Heart right ventricle (tissue), 16 donors: ENCODE measurements at regions not wholly inside any gene's neighbourhood (a gene's known extent, or its start where the extent isn't known, plus 50 kb on each side); places are given as distances from the start of the nearest gene placed in this dataset.

ENCODE experiments used
- ATAC-seq, 8 donors: fragments of 200-7000 bp; cut with Tn5 transposase; one replicate each; pipeline ENCODE4 v1.9.1; 2020; ENCODE audit warnings: mild to moderate bottlenecking in 8 of 8, moderate library complexity in 8 of 8, moderate number of reproducible peaks in 1 of 8
- DNase-seq, 2 donors: peaks; one replicate each; pipeline ENCODE4 v3.0.0-alpha.2; 2020
- H3K27ac ChIP-seq, 10 donors: fragments of 200-600 bp; sonication (generic) in 2 of 10; one replicate each; pipeline versions ENCODE4 v1.5.0 to v1.8.0; 2020 to 2022; ENCODE audit warnings: mild to moderate bottlenecking in 3 of 10
- H3K27me3 ChIP-seq, 7 donors: fragments of 200-600 bp; one replicate each; pipeline ENCODE4 v1.8.0; 2021 to 2022; ENCODE audit warnings: mild to moderate bottlenecking in 2 of 7
- H3K36me3 ChIP-seq, 9 donors: fragments of 200-600 bp; sonication (generic) in 1 of 9; one replicate each; pipeline versions ENCODE4 v1.5.0 to v1.8.0; 2020 to 2022; ENCODE audit warnings: mild to moderate bottlenecking in 2 of 9
- H3K4me1 ChIP-seq, 9 donors: fragments of 200-600 bp; sonication (generic) in 1 of 9; one replicate each; pipeline versions ENCODE4 v1.5.0 to v1.8.0; 2020 to 2022; ENCODE audit warnings: mild to moderate bottlenecking in 4 of 9
- H3K4me3 ChIP-seq, 10 donors: fragments of 200-600 bp; sonication (generic) in 2 of 10; one replicate each; pipeline versions ENCODE4 v1.5.0 to v1.8.0; 2020 to 2022; ENCODE audit warnings: mild to moderate bottlenecking in 7 of 10, moderate library complexity in 2 of 10
- H3K9me3 ChIP-seq, 11 donors: fragments of 200-600 bp in 10 of 11; sonication (generic) in 2 of 11; one replicate each; pipeline versions ENCODE4 v1.5.0 to v1.8.0; 2013 to 2022; ENCODE audit warnings: mild to moderate bottlenecking in 2 of 11, control low read depth in 1 of 11, moderate library complexity in 1 of 11
- WGBS, 2 donors: extraction: QIAGEN DNeasy Blood & Tissue Kit; methylation state at CpG; one replicate each; pipeline ENCODE4 v1.1.7; 2013; ENCODE audit warnings: inconsistent platforms in 1 of 2; 5-methylcytosine and 5-hydroxymethylcytosine counted together
- intact Hi-C, 10 donors: fragments of 100-400 bp; cut with DNase I; formaldehyde crosslinking; loops; one replicate each; pipeline versions ENCODE4 v1.11.1 to v1.14.2; 2022
- TF ChIP-seq, protein P1 (sequence below), 9 donors: fragments of 200-600 bp; sonication (generic) in 2 of 9; IDR thresholded peaks; one replicate each; pipeline versions ENCODE4 v1.5.0 to v1.8.0; 2021 to 2022; ENCODE audit warnings: antibody characterized with exemption in 9 of 9, mild to moderate bottlenecking in 5 of 9, moderate library complexity in 1 of 9
- donor health status: Arrhythmogenic right ventricular cardiomyopathy.
- donor health status: ischemic (EF 13 %, LVEDD 7.1; RV severe dilation, severe dysfunction).
- donor health status: healthy with polysubstance abuse.
- donor health status: DM: no; HTN: yes; CAD: no.
- donor health status: DM: no; HTN: no; CAD: no.
- donor health status: ischemic (EF 25% LVEDD 6.9; RV normal size, moderate dysfunction).
- donor health status: ischemic (EF 25% LVEDD 5.7; RV mildly dilated, moderate dysfunction).
- donor health status: healthy.
- donor health status: DM: yes; HTN: yes; CAD: no.
- donor health status: Ischemic cardiomyopathy.
- donor health status: ischemic (EF 35%, LVEDD 5.7; RV mildly dilated, moderate dysfunction).
- donor health status: nonischemic (EF 11% LVEDD 7.7; RV severe dilation, severe dysfunction).
- donor health status: DM: yes; HTN: yes; CAD: no.
- donor health status: PGD.
- donor health status: ischemic (EF 29% LVEDD 5.4; RV normal size, mild dysfunction).
- donor health status: nonischemic (EF 23%, LVEDD 6.1; RV moderate dilation, normal function).

DNA sequence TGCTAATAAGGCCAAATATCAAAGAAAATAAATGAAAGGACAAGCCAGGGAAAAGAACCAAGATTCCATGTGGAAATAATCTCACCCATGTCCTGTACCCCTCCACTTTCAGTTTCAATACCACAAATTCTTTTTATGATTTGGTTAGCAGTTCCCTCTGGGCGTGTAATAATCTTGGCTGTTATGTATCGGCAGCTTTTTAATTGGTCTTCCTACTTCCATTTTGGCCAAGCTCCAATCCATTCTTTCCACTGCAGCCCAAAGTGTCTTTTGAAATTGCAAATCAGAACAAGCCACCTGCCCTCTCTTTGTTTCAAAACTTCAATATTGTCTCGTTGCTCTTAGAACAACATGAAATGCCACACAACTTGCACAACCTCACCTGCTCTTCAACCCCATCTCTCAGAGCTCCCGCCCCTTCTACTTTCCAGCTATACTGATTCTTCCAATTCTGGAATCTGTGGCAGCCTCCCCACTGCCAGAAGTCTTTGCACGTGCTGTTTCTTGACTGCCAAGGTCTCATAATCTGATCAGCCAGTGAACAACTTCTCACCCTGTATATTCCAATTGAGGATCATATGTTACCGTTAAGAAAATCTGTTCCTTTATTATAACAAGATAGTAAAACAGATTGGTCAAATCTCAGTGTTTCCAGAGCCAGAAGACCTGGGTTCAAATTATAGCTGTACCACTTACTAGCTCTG lies 354.5 kb downstream of the CBLN4 start:
- H3K36me3 ChIP-seq, result no peaks in the 10 kb centered on the region
- H3K4me3 ChIP-seq, result no peak overlapping the region
- intact Hi-C loops, result no loop called here
- H3K27ac ChIP-seq, result no peak overlapping the region
- TF ChIP-seq, protein P1, sequence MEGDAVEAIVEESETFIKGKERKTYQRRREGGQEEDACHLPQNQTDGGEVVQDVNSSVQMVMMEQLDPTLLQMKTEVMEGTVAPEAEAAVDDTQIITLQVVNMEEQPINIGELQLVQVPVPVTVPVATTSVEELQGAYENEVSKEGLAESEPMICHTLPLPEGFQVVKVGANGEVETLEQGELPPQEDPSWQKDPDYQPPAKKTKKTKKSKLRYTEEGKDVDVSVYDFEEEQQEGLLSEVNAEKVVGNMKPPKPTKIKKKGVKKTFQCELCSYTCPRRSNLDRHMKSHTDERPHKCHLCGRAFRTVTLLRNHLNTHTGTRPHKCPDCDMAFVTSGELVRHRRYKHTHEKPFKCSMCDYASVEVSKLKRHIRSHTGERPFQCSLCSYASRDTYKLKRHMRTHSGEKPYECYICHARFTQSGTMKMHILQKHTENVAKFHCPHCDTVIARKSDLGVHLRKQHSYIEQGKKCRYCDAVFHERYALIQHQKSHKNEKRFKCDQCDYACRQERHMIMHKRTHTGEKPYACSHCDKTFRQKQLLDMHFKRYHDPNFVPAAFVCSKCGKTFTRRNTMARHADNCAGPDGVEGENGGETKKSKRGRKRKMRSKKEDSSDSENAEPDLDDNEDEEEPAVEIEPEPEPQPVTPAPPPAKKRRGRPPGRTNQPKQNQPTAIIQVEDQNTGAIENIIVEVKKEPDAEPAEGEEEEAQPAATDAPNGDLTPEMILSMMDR (IDR thresholded peaks at IDR 0.05), result no peak
- DNase-seq, result no peak
- no peaks in the 10 kb centered on the region for H3K27me3 ChIP-seq
- no peaks in the 10 kb centered on the region for H3K4me1 ChIP-seq
- 55 to 61% methylated on average over 6 of the region's 6 CpGs for WGBS, 2 donors
- H3K9me3 ChIP-seq, result peaks cover 0 to 7% (median 0%) of the 10 kb centered on the region in 11 donors
- no peak for ATAC-seq

DNA sequence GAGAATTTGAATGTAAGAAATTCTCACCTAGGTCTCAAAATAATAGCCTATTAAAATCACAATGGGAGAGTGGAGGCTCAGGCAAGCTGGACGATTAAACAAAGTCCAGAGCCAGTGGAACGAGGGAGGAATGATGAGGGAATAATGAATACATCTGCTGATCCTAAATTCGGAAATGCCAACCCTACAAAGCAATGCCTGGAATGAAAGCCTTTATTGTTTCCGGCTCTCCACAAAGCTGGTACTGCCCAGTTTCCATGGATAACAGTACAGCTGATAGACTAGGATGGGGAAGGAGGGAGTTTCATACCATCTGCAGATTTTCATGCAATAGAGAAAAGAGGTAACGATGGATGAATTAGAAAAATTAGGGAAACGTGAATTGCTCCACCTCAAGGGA lies 356.1 kb downstream of the CBLN4 start:
- Histone ChIP-seq H3K4me3 (no peak overlapping the region), H3K27ac (no peak overlapping the region), H3K36me3 (no peaks in the 10 kb centered on the region), H3K9me3 (peaks cover 0 to 7% (median 0%) of the 10 kb centered on the region in 11 donors), H3K27me3 (no peaks in the 10 kb centered on the region), H3K4me1 (no peaks in the 10 kb centered on the region)
- DNase-seq, result no peak
- intact Hi-C loops, result no loop called here
- no peak for ATAC-seq
- TF ChIP-seq, protein P1 (IDR thresholded peaks at IDR 0.05), result no peak
- 70 to 74% methylated on average over 6 of the region's 6 CpGs for WGBS, 2 donors

DNA sequence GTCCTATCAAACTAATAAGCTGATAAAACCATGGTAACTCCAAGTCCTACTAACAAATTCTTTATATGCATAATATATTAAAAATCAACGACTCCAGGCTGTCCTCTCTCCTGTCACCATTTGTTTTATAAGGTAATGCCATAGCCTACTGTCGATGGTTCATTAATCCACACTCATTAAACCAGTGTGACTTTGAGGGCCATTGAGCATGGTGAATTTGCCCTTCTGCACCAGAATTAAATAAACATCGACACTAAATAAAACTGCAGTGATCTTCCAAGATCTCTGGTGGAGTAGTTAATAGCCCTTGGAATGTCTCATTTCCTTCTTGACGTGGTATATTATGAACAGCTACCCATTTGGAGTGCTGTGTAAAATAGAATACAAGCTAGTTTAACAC lies 358.5 kb downstream of the CBLN4 start:
- Histone ChIP-seq H3K9me3 (peaks cover 0 to 7% (median 0%) of the 10 kb centered on the region in 11 donors), H3K36me3 (no peaks in the 10 kb centered on the region), H3K27me3 (no peaks in the 10 kb centered on the region), H3K4me1 (no peaks in the 10 kb centered on the region), H3K4me3 (no peak overlapping the region), H3K27ac (no peak overlapping the region)
- 73 to 74% methylated on average over 4 of the region's 4 CpGs for WGBS, 2 donors
- intact Hi-C loops, result no loop called here
- TF ChIP-seq, protein P1 (IDR thresholded peaks at IDR 0.05), result no peak
- DNase-seq (no peak), ATAC-seq (no peak)

DNA sequence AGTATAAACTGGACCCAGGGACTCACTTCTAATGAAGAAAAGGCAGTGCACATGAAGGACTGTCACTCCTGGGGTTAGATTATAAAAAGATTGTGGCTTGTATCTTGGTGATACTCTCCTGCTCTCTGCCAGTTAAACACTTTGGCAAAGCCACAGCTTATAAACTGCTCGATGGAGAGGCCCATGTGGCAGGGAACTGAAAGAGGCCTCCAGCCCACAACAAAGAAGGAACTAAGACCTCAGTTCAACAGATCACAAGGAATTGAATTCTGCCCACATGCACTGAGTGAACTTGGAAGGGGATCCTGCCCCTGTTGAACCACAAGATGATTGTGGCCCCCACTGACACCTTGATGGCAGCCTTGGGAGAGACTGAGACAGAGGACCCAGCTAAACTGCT lies 363.8 kb downstream of the CBLN4 start:
- intact Hi-C loops, result no loop called here
- DNase-seq (no peak), ATAC-seq (no peak)
- Histone ChIP-seq H3K9me3 (peaks cover 0 to 3% (median 0%) of the 10 kb centered on the region in 11 donors), H3K27ac (no peak overlapping the region), H3K27me3 (no peaks in the 10 kb centered on the region), H3K36me3 (no peaks in the 10 kb centered on the region), H3K4me3 (no peak overlapping the region), H3K4me1 (no peaks in the 10 kb centered on the region)
- 48 to 68% methylated on average over 1 of the region's 1 CpG for WGBS, 2 donors
- TF ChIP-seq, protein P1 (IDR thresholded peaks at IDR 0.05), result no peak
